HG02870 (cell line): ENCODE measurements at regions not wholly inside any gene's neighbourhood (a gene's known extent, or its start where the extent isn't known, plus 50 kb on each side); places are given as distances from the start of the nearest gene placed in this dataset.

ENCODE experiments used
- ATAC-seq: cut with Tn5 transposase; IDR thresholded peaks from one replicate; pipeline ENCODE4 v1.9.1; 2021; ENCODE audit warnings: mild to moderate bottlenecking, moderate library complexity; ENCODE audit not compliant: unreplicated experiment

GRCh38 chr10:59557052-59557451 lies 152.6 kb downstream of the SLC16A9 start:
- ATAC-seq = no peak

DNA sequence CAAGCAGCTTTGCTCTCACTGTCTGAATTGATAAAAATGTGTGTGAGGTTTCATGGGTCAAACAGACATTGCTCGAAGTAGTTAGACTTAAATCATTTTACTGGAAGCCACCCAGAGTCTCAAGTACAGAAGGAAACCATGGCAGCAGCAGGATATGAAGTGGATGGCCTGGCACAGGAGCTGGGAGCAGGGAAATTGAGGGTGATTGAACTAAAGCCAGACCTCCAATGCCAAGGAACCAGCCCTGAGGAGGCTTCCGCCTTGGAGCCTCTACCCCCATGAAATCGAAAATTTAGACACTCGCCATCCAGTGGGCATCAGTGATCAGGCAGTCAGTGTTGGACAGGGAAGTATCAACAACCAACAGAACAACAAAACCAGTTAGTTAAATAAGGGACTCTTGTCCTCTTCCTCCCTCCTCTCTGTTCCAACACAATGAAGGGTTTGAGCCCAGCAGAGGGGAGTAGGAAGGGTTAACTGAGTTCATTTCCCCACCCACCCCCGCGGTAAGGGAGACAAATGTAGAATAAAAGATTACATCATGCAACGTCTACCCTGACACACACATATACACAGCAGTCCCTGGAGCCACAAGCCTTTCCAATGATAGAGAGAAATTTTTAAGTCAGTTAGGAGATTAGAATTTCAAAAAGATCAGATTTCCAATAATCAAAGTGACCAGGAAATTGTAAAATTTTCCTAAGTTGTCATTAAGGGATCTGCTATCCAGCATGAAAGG lies 156.3 kb downstream of the SLC16A9 start:
- no peak for ATAC-seq

DNA sequence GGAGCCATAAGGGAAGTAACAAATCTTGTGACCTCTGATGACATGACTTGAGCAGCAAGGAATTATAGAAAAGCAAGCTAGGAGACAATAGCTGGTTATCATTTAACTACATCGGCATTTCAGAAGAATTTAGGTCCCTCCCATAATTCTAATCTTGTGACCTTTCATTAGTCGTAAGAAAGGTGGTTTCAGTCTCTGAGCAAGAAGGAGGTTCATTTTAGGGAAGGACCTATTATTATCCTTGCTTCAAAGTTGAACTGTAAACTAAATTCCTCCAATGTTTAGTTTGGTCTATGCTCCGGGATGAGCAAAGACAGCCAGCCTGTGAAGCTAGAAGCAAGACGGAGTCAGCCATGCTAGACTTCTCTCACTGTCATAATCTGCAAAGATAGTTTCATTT lies 159.6 kb downstream of the SLC16A9 start:
- no peak for ATAC-seq

- no peak for ATAC-seq
These were observed 171.0 kb downstream of the SLC16A9 start for GRCh38 chr10:59538623-59539022.

DNA sequence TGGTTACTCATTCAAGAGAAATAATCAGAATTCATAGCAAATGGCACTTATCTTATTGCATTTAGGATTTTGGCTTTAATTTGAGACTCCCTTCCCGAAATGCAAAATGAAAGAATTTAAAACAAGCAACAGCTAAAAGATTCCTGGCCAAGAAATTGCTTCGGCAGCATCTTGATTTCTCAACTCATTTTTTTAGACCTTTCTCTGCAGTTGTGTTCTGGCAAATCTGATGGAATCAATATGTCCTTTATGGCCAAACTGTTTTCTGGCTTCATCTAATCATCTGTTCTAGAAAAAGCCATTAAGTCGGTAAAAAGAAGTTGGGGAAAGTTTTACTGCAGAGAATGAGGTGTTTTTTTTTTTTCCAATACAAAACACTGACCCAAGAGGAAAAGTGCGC lies 172.1 kb downstream of the SLC16A9 start:
- no peak for ATAC-seq

DNA sequence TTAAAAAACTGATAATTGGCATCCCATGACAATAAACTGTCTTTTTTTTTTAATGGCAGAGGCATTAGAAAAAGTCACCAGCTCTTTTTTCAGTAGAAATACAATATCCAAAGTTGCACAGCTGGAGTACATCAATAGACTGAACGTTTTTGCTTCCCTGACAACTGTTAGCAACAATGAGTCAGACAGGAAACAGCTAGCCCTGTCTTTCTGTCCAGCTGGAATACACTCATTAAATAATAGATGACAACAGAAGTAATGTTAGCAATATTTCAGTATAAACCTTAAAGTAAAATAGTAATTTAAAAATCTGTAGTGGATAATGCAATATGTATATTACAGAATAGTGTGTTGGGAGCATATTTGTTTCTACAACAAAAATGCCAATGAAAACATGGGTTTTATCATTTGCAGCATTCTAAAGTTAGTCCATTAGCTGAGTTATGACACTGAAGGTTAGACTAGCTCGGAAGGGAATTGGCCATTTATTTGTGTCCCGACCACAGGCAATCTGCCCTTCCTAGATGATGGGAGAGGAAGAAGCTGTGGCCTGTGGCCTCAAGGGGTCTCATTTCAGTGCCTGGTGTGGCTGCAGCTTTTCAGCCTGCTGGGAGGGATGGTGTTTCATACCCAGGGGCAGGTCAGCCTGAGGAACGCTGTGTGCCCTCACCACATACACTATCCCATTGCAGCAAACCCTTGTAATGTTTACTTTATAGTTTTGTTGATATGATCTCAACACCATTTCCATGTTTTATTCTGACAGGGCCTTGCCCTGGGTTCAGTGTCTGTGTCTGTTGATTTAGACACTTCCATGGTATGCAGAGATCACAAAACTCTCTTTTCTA lies 173.3 kb downstream of the SLC16A9 start:
- no peak for ATAC-seq

GRCh38 chr10:59524348-59524747 lies 162.0 kb upstream of the FAM13C start:
- ATAC-seq = no peak

- ATAC-seq = no peak
These were observed 161.5 kb upstream of the FAM13C start for GRCh38 chr10:59523851-59524250.

DNA sequence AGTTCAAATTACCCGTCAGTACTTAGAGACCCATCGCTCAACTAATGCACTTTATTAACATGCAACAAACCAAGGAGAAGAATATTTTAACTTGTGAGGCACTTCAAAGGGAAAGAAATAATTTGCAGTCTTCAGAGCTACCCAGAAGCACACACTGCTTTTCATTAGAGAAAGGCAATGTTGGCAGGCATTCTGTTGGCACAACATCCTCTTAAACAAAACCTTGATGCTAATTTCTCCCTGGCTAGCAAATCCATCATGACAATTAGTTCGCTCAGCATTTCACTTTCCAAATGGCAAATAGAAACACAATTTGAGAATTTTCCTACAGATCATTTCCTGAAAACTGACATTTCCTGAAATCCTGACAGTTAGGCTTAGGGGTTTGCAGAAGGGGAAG lies 155.6 kb upstream of the FAM13C start:
- ATAC-seq = no peak

DNA sequence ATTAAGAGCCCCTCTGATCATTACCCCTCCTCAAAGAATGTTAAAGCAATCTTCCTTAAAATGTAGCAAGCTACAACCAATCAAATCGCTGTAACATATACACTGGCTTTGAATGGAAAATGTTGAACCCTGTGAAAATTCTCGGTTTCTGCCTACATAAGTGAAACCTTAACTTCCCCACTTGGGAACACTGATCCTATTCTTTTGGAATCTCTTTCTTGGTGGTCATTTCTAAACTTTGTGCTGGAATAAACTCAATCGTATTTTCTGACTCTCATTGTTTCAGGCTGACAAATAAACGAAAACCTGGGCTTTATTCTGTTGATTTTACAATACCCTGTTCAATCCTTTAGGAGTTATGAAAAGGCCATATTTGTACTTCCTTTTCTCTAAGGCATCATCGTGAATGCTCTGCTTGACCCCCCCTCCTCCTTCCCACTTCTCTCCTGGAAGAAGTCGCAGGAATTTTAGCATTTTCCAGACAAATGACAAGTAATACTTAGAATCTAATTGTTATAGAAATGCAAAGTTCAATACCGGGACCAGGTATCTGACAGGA lies 155.1 kb upstream of the FAM13C start:
- no peak for ATAC-seq

DNA sequence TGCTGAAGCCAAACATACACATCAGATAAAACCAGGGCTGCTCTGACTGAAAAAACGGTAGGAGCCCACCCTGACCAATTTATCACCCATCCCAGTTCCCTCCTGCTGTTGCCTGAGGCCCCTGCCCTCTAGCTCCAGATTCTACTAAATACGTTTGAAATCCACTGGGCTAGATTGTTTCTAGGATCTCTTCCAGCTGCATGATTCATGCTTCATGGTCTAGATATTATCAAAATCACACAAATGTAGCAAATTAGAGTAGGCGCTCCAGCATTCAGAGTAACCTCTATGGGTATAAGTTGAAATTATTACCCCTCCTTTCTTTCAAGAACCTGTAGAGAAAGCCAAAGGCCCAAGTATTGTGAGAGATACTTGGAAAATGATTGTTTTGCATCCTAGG lies 151.2 kb upstream of the FAM13C start:
- no peak for ATAC-seq

- ATAC-seq = no peak
These were observed 150.6 kb upstream of the FAM13C start for GRCh38 chr10:59512951-59513350.

DNA sequence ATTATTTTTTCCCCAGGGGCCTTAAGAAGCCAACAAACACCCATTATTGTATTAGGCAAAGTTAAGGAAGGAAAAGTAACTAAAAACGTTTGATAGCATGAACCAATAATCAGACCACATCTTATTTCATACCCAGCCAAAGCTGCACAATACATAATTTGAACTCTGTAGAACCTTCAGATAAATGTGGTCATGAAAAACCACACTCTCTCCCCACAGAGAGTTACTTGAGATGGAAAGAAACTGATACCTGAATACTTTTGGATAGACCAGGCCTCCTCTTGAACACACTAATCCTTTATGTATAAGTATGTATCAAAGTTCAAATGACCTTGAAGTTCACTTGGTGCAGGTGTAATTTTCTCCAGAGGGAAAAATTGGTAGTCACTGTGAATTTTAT lies 146.6 kb upstream of the FAM13C start:
- no peak for ATAC-seq

GRCh38 chr10:59508296-59508695 lies 145.9 kb upstream of the FAM13C start:
- no peak for ATAC-seq

- no peak for ATAC-seq
These were observed 143.6 kb upstream of the FAM13C start for GRCh38 chr10:59505926-59506325.

DNA sequence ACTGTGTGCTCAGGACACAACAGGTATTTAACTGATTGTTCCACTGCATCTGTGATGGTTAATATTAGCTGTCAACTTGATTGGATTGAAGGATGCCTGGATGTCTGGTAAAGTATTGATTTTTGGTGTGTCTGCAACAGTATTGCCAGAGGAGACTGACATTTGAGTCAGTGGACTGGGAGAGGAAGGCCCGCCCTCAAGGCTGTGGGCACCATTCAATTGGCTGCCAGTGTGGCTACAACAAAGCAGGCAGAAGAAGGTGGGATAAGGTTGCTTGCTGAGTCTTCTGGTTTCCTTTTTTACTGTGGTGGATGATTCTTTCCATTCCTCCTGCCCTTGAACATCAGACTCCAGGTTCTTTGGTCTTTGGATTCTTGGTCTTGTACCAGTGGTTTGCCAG lies 137.1 kb upstream of the FAM13C start:
- ATAC-seq = no peak

DNA sequence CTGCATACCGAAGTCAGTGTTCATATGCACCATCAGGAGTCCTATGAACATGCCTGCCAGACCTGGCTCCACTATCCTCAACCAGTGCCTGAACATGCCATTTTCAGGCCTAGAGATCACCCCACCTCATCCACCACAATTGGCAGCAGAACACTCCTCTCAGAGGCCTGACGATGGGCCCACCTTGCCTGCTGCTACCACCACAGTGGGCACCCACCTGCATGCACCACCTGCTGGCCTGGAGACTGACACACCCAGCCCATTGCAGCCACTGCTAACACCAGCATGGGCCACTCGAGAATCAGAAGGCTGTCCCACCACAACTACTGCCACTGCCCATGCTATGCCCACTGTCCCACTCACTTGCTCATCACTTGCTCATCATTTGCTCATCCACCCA lies 130.7 kb upstream of the FAM13C start:
- no peak for ATAC-seq

DNA sequence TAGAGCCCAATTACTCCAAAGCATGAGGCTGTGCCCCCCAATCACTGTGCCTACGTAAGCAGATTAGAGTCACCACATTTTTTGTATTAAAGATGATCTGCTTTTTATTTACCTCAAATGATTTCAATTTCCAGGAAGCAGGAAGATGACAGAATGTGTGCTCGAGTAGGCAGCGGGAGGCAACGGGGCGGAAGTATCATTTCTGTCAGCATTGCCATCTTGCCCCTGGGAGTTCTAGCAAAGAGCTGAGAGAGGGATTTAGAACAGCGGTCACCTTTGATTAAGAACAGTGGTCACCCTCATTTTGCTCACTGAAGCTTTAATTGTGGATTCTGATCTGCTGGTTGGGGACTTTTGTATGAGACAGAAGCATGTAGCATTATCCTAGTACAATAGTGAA lies 117.1 kb upstream of the FAM13C start:
- no peak for ATAC-seq

- no peak for ATAC-seq
These were observed 108.2 kb upstream of the FAM13C start for GRCh38 chr10:59470570-59470969.

DNA sequence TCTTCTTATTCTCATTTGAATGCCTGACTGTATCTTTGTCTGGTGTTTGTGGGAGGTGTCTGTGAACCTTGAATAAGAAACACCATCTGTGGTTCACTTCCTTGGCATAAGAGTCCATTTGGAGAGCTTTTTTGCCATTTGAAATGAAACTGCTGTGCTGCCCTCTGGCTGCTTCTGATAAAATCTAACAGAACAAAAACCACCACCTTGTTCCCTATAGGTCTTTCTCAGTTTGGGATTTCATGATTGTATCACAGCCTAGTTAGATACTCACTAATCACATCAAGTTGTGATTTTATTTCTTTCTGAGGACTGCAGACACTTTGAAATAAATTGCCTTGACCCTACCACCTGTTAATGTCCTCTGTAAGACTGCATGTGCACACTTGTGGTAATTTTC lies 102.7 kb upstream of the FAM13C start:
- ATAC-seq = no peak

- no peak for ATAC-seq
These were observed 102.1 kb upstream of the FAM13C start for GRCh38 chr10:59464483-59464882.

- ATAC-seq = no peak
These were observed 101.6 kb upstream of the FAM13C start for GRCh38 chr10:59463909-59464308.
